ENCODE measurements at regions not wholly inside any gene's neighbourhood (a gene's known extent, or its start where the extent isn't known, plus 50 kb on each side); places are given as distances from the start of the nearest gene placed in this dataset.

GRCh38 chr1:177645491-177646190 is 324.2 kb downstream of the SEC16B start:
- no peak for TF ChIP-seq CTCF (IDR thresholded peaks at IDR 0.05)
- no peak for TF ChIP-seq EZH2 (IDR thresholded peaks at IDR 0.05; ENCODE audit: borderline replicate concordance, insufficient read depth, low read depth, low read length, poor library complexity, severe bottlenecking)

Data from B cell (primary cell).